GM12878 (cell line): ENCODE measurements at regions not wholly inside any gene's neighbourhood (a gene's known extent, or its start where the extent isn't known, plus 50 kb on each side); places are given as distances from the start of the nearest gene placed in this dataset.

Source experiments
- ATAC-seq: fragments of 200-7000 bp; cut with Tn5 transposase; 3 replicates; pipeline ENCODE4 v1.9.1; 2020; ENCODE audit warnings: mild to moderate bottlenecking, moderate library complexity
- BruUV-seq: library from RNA; stranded (reverse); fragments of 400-500 nt; replicated peaks from 2 replicates; lab custom pipeline; 2021; lab: Mats Ljungman, UMichigan
- CTCF ChIA-PET: fragments of 300-600 bp; sonication (Branson Sonifier 250); formaldehyde crosslinking; extraction: SDS; loops from one replicate; lab custom pipeline; 2021; ENCODE audit warnings: inconsistent platforms; lab: Yijun Ruan, JAX
- POLR2A ChIA-PET: fragments of 350-600 bp; formaldehyde crosslinking; extraction: SDS; loops from one replicate; lab custom pipeline; 2021; ENCODE audit warnings: inconsistent platforms; lab: Charles Lee
- RAD21 ChIA-PET: fragments of 300-600 bp; sonication (Branson Sonifier 250); formaldehyde crosslinking; loops from one replicate; lab custom pipeline; 2023; ENCODE audit warnings: antibody characterized with exemption; ENCODE audit not compliant: unreplicated experiment; lab: Charles Lee
- SMC1A ChIA-PET: fragments of 300-600 bp; sonication (Branson Sonifier 250); formaldehyde crosslinking; loops from one replicate; lab custom pipeline; 2023; ENCODE audit not compliant: unreplicated experiment, uncharacterized antibody; lab: Charles Lee
- DNase-seq: peaks from one replicate; pipeline ENCODE4 v3.0.0-alpha.2; 2011; ENCODE audit warnings: low read depth, low spot score
- FAIRE-seq: peaks from 3 replicates; lab custom pipeline; 2011; peaks lifted over from hg19 to GRCh38; lab: Jason Lieb, UNC
- H2AFZ ChIP-seq: 2 replicates; pipeline ENCODE4 v1.6.0; 2011; ENCODE audit warnings: low read depth, low read length, control low read depth; ENCODE audit not compliant: control insufficient read depth
- H3K27ac ChIP-seq: 2 replicates; pipeline ENCODE4 v1.5.1; 2011; ENCODE audit warnings: control low read depth; ENCODE audit not compliant: control insufficient read depth, insufficient read depth
- H3K27me3 ChIP-seq, 2 experiments: replicated peaks in 1 of 2; 2 replicates each; pipeline versions ENCODE4 v1.6.0 to v1.6.1; 2011; ENCODE audit warnings: low read length in 1 of 2; ENCODE audit not compliant: control insufficient read depth in 2 of 2, insufficient read depth in 2 of 2
- H3K36me3 ChIP-seq, 2 experiments: 2 replicates each; pipeline ENCODE4 v1.5.1; 2011; ENCODE audit warnings: low read length in 1 of 2; ENCODE audit not compliant: control insufficient read depth in 2 of 2, insufficient read depth in 2 of 2
- H3K4me1 ChIP-seq: 2 replicates; pipeline ENCODE4 v1.6.1; 2011; ENCODE audit warnings: mild to moderate bottlenecking, low read length, moderate library complexity, mixed read lengths; ENCODE audit not compliant: control insufficient read depth, insufficient read depth
- H3K4me2 ChIP-seq: 2 replicates; pipeline ENCODE4 v1.6.0; 2011; ENCODE audit warnings: control low read depth; ENCODE audit not compliant: control insufficient read depth, insufficient read depth
- H3K4me3 ChIP-seq: fragments of 200-600 bp; sonication (generic); 2 replicates; pipeline ENCODE4 v1.5.1; 2016
- H3K79me2 ChIP-seq: 2 replicates; pipeline ENCODE4 v1.6.0; 2011; ENCODE audit warnings: low read length; ENCODE audit not compliant: control insufficient read depth, insufficient read depth
- H3K9ac ChIP-seq: 2 replicates; pipeline ENCODE4 v1.8.0; 2011; ENCODE audit warnings: low read length, control low read depth, mixed read lengths; ENCODE audit not compliant: control insufficient read depth, insufficient read depth
- H3K9me3 ChIP-seq: replicated peaks from 3 replicates; pipeline ENCODE4 v1.5.1; 2011; ENCODE audit warnings: mild to moderate bottlenecking, low read length; ENCODE audit not compliant: control insufficient read depth, insufficient read depth
- H4K20me1 ChIP-seq: 2 replicates; pipeline ENCODE4 v1.6.0; 2011; ENCODE audit not compliant: control insufficient read depth, insufficient read depth
- E4F1 ChIP-seq: fragments of 450-650 bp; IDR thresholded peaks from 2 replicates; pipeline ENCODE4 v1.6.1; 2018; ENCODE audit warnings: borderline replicate concordance, mild to moderate bottlenecking; ENCODE audit not compliant: partially characterized antibody
- EED ChIP-seq: sonication (generic); IDR thresholded peaks from 2 replicates; pipeline ENCODE4 v1.6.1; 2016; ENCODE audit warnings: antibody characterized with exemption, low read depth
- EZH2 ChIP-seq: IDR thresholded peaks from 2 replicates; pipeline ENCODE4 v1.6.1; 2012; ENCODE audit warnings: low read depth, mild to moderate bottlenecking, control low read depth, inconsistent platforms, low read length, borderline replicate concordance; ENCODE audit not compliant: control insufficient read depth
- FOXK2 ChIP-seq: fragments of 450-650 bp; IDR thresholded peaks from 2 replicates; pipeline ENCODE4 v1.6.1; 2017; ENCODE audit warnings: mild to moderate bottlenecking, moderate library complexity
- FOXM1 ChIP-seq: IDR thresholded peaks from 2 replicates; pipeline ENCODE4 v1.6.1; 2012; ENCODE audit warnings: low read depth, mild to moderate bottlenecking, inconsistent platforms, low read length, moderate library complexity
- HSF1 ChIP-seq: fragments of 150-350 bp; IDR thresholded peaks from 2 replicates; pipeline ENCODE4 v1.6.1; 2014; ENCODE audit warnings: mild to moderate bottlenecking, low read depth, low read length
- MYC ChIP-seq: IDR thresholded peaks from 2 replicates; pipeline ENCODE4 v1.6.1; 2011; ENCODE audit warnings: mild to moderate bottlenecking, low read length, moderate library complexity, inconsistent platforms; ENCODE audit not compliant: insufficient read depth, insufficient replicate concordance, insufficient read length, severe bottlenecking
- RB1 ChIP-seq: fragments of 450-650 bp; formaldehyde crosslinking; IDR thresholded peaks from 2 replicates; pipeline ENCODE4 v1.6.1; 2017; ENCODE audit warnings: mild to moderate bottlenecking, borderline replicate concordance
- RCOR1 ChIP-seq: conservative IDR thresholded peaks from 2 replicates; pipeline ENCODE4 v1.6.1; 2012; ENCODE audit warnings: low read depth, low read length, improper control_type of control experiment
- SIX5 ChIP-seq: IDR thresholded peaks from 2 replicates; pipeline ENCODE4 v1.6.1; 2011; ENCODE audit warnings: mild to moderate bottlenecking, low read depth, low read length, moderate library complexity; ENCODE audit not compliant: severe bottlenecking
- SKIL ChIP-seq: fragments of 450-650 bp; IDR thresholded peaks from 2 replicates; pipeline ENCODE4 v1.6.1; 2017; ENCODE audit warnings: mild to moderate bottlenecking, low read depth, inconsistent platforms; ENCODE audit not compliant: poor library complexity, severe bottlenecking
- SMAD5 ChIP-seq: IDR thresholded peaks from 2 replicates; pipeline ENCODE4 v1.6.1; 2016; ENCODE audit warnings: antibody characterized with exemption, low read depth
- SMC3 ChIP-seq: IDR thresholded peaks from 2 replicates; pipeline ENCODE4 v1.6.1; 2011; ENCODE audit warnings: low read length, improper control_type of control experiment, borderline replicate concordance
- SUPT20H ChIP-seq: IDR thresholded peaks from 2 replicates; pipeline ENCODE4 v1.6.1; 2011; ENCODE audit warnings: low read depth, mild to moderate bottlenecking, low read length, moderate library complexity, borderline replicate concordance; ENCODE audit not compliant: control insufficient read depth
- TCF12 ChIP-seq: IDR thresholded peaks from 2 replicates; pipeline ENCODE4 v1.6.1; 2011; ENCODE audit warnings: low read depth, mild to moderate bottlenecking, low read length
- ZBTB4 ChIP-seq: fragments of 450-650 bp; formaldehyde crosslinking; IDR thresholded peaks from 2 replicates; pipeline ENCODE4 v1.4.0; 2022; ENCODE audit warnings: mild to moderate bottlenecking, moderate library complexity
- WGBS: methylation state at CpG from one replicate; pipeline ENCODE4 v1.1.6; 2016; ENCODE audit warnings: low lambda C conversion rate; ENCODE audit not compliant: insufficient replicate concordance, insufficient coverage; ENCODE audit errors: missing lambda C conversion rate; 5-methylcytosine and 5-hydroxymethylcytosine counted together
- in situ Hi-C: fragments of 300-500 bp; cut with MboI; formaldehyde crosslinking; loops from 9 replicates; pipeline ENCODE4 v1.14.3; 2018; ENCODE audit warnings: mixed read lengths
- intact Hi-C: fragments of 100-400 bp; cut with micrococcal nuclease; formaldehyde crosslinking; loops from one replicate; pipeline ENCODE4 v1.14.2; 2022; ENCODE audit not compliant: unreplicated experiment

- CTCF ChIA-PET, result no interaction called here
- in situ Hi-C loops, result no loop called here
- DNase-seq (no peak), FAIRE-seq (no peak), ATAC-seq (no peak)
- H4K20me1 ChIP-seq, result no peaks in the 10 kb centered on the region
- H3K9me3 ChIP-seq, result no peaks in the 10 kb centered on the region
- H3K27me3 ChIP-seq, result no peaks in the 10 kb centered on the region
- no peak for TF ChIP-seq RB1
- no peak for TF ChIP-seq SUPT20H
- no peak for TF ChIP-seq RCOR1
- no peak for TF ChIP-seq HSF1
- no peak for TF ChIP-seq MYC
- no peak for TF ChIP-seq FOXK2
- no peak for TF ChIP-seq SMC3
- no peak for TF ChIP-seq TCF12
- TF ChIP-seq E4F1, result no peak
- TF ChIP-seq ZBTB4 (CRISPR knock-in tag), result no peak
- TF ChIP-seq SMAD5, result no peak
- no peak for TF ChIP-seq EZH2
- TF ChIP-seq FOXM1, result no peak
- no peak for TF ChIP-seq SIX5
- TF ChIP-seq EED, result no peak
- no peak for TF ChIP-seq SKIL
- H3K27ac ChIP-seq, result no peak overlapping the region
- H3K79me2 ChIP-seq, result no peaks in the 10 kb centered on the region
- H3K4me1 ChIP-seq, result no peaks in the 10 kb centered on the region
- H3K36me3 ChIP-seq, result no peaks in the 10 kb centered on the region
- no peak overlapping the region for H2AFZ ChIP-seq
- H3K4me2 ChIP-seq, result no peak overlapping the region
- no peak overlapping the region for H3K4me3 ChIP-seq
- RAD21 ChIA-PET, result no interaction called here
- POLR2A ChIA-PET, result no interaction called here
- SMC1A ChIA-PET, result no interaction called here
- no TSS peak for BruUV-seq
- WGBS, result 50% methylated on average over 4 of the region's 5 CpGs
- intact Hi-C loops, result no loop called here
- H3K9ac ChIP-seq, result no peak overlapping the region
Measured at GRCh38 chr12:25842254-25842653, 116.2 kb upstream of the RASSF8 start.
